HG03558 (cell line): ENCODE measurements at regions not wholly inside any gene's neighbourhood (a gene's known extent, or its start where the extent isn't known, plus 50 kb on each side); places are given as distances from the start of the nearest gene placed in this dataset.

Source experiments
- ATAC-seq: cut with Tn5 transposase; IDR thresholded peaks from one replicate; pipeline ENCODE4 v1.9.1; 2021; ENCODE audit warnings: moderate number of reproducible peaks; ENCODE audit not compliant: unreplicated experiment; ENCODE audit errors: extremely low read depth

- ATAC-seq = no peak
These were observed 57.6 kb upstream of the SOX9 start for GRCh38 chr17:72063262-72063661.

- no peak for ATAC-seq
These were observed 56.9 kb upstream of the SOX9 start for GRCh38 chr17:72063756-72064450.

GRCh38 chr17:72064606-72065193 is 56.1 kb upstream of the SOX9 start:
- ATAC-seq = no peak

- no peak for ATAC-seq
These were observed 55.3 kb upstream of the SOX9 start for GRCh38 chr17:72065556-72065955.

- ATAC-seq = no peak
These were observed 52.2 kb upstream of the SOX9 start for GRCh38 chr17:72068643-72069042.

- ATAC-seq = no peak
These were observed 51.1 kb upstream of the SOX9 start for GRCh38 chr17:72069586-72070202.
